ENCODE measurements at regions not wholly inside any gene's neighbourhood (a gene's known extent, or its start where the extent isn't known, plus 50 kb on each side); places are given as distances from the start of the nearest gene placed in this dataset.

- Histone ChIP-seq H2AK5ac (ENCODE audit: insufficient read length, low read length) (no peak overlapping the region), H3K14ac (ENCODE audit: insufficient read depth, low read length) (no peak overlapping the region), H3K79me1 (ENCODE audit: insufficient read depth, low read depth, low read length, poor library complexity, severe bottlenecking) (no peaks in the 10 kb centered on the region), H3K79me2 (ENCODE audit: insufficient read depth, low read length) (no peaks in the 10 kb centered on the region), H2BK120ac (ENCODE audit: low read depth, low read length, poor library complexity, severe bottlenecking) (no peak overlapping the region), H3K27me3 (ENCODE audit: insufficient read depth, low read length) (no peaks in the 10 kb centered on the region), H3K4me1 (ENCODE audit: insufficient read depth, low read length) (no peaks in the 10 kb centered on the region), H3K23me2 (ENCODE audit: insufficient read length, low read depth, low read length, poor library complexity, severe bottlenecking) (no peaks in the 10 kb centered on the region), H3K4ac (ENCODE audit: low read depth, low read length) (no peak overlapping the region), H4K91ac (ENCODE audit: insufficient read length, low read depth, low read length) (no peak overlapping the region), H2BK12ac (ENCODE audit: insufficient read length, low read depth, low read length) (no peak overlapping the region), H4K20me1 (ENCODE audit: control insufficient read depth, insufficient read depth, insufficient read length) (no peaks in the 10 kb centered on the region), H3K9ac (ENCODE audit: extremely low read depth, insufficient read length, low read length) (no peak overlapping the region), H2AFZ (ENCODE audit: low read length) (no peak overlapping the region), H3K56ac (ENCODE audit: insufficient read length, low read depth, low read length) (no peak overlapping the region), H3K9me3 (ENCODE audit: control insufficient read depth, low read depth, low read length) (no peaks in the 10 kb centered on the region), H3K27ac (ENCODE audit: insufficient read length, low read depth, low read length) (no peak overlapping the region), H3K18ac (ENCODE audit: insufficient read length, low read depth, low read length) (no peak overlapping the region), H2BK15ac (ENCODE audit: low read depth, low read length) (no peak overlapping the region), H3K4me2 (ENCODE audit: insufficient read depth, insufficient read length, low read length) (no peak overlapping the region), H3K23ac (ENCODE audit: insufficient read length, low read depth, low read length) (no peak overlapping the region), H2BK5ac (ENCODE audit: insufficient read length, low read length) (no peak overlapping the region), H4K8ac (replicated peaks; ENCODE audit: insufficient read length, low read depth, low read length) (no peak overlapping the region), H4K5ac (ENCODE audit: insufficient read length, low read depth, low read length) (no peak overlapping the region), H2BK20ac (ENCODE audit: low read depth, low read length, poor library complexity, severe bottlenecking) (no peak overlapping the region), H3T11ph (ENCODE audit: low read length) (no peak overlapping the region)
- Mint-ChIP-seq H3K36me3 (ENCODE audit: insufficient read depth in 1 of 3, low read depth in 3 of 3) (peaks cover 0 to 17% (median 0%) of the 10 kb centered on the region in 3 experiments; a peak in 1 of 7 replicates), H3K4me3 (no peak overlapping the region), H3K27me3 (ENCODE audit: low read depth) (no peaks in the 10 kb centered on the region), H3K27ac (no peak overlapping the region), H3K4me1 (no peaks in the 10 kb centered on the region), H3K9me3 (peaks cover 4 to 19% of the 10 kb centered on the region in 2 experiments; a peak in 4 of 5 replicates)
- no peak for DNase-seq
- WGBS (ENCODE audit: extremely low coverage, insufficient read length, low lambda C conversion rate): no CpG with 5 or more reads among the region's 3 CpGs
- TF ChIP-seq CTCF (conservative IDR thresholded peaks at IDR 0.05): no peak
These were observed 838.4 kb upstream of the NUDT12 start for GRCh38 chr5:104400941-104401340.
